K562 (cell line): ENCODE measurements at regions not wholly inside any gene's neighbourhood (a gene's known extent, or its start where the extent isn't known, plus 50 kb on each side); places are given as distances from the start of the nearest gene placed in this dataset.

ENCODE experiments used
- ATAC-seq: fragments of 200-7000 bp; cut with Tn5 transposase; 3 replicates; pipeline ENCODE4 v1.9.1; 2020; ENCODE audit warnings: moderate library complexity
- BruUV-seq: library from RNA; stranded (reverse); fragments of 400-500 nt; replicated peaks from 2 replicates; lab custom pipeline; 2021; lab: Mats Ljungman, UMichigan
- CTCF ChIA-PET: fragments of 300-600 bp; formaldehyde crosslinking; extraction: SDS; loops from one replicate; lab custom pipeline; 2021; ENCODE audit warnings: low intra/inter-chr PET ratio; lab: Yijun Ruan, JAX
- POLR2A ChIA-PET: fragments of 300-600, 350-650 bp; sonication (Branson Sonifier 250); formaldehyde crosslinking; extraction: SDS; loops from one replicate; lab custom pipeline; 2021; ENCODE audit warnings: antibody characterized with exemption, inconsistent platforms; lab: Yijun Ruan, JAX
- DNase-seq, 4 experiments: peaks; one replicate each; pipeline versions ENCODE4 v3.0.0 to v3.0.0-alpha.2; 2011 to 2018; ENCODE audit warnings: low spot score in 3 of 4, mixed read lengths in 3 of 4; ENCODE audit errors: extremely low read depth in 1 of 4
- FAIRE-seq: peaks from 2 replicates; lab custom pipeline; 2011; peaks lifted over from hg19 to GRCh38; lab: Jason Lieb, UNC
- H2AFZ ChIP-seq: 2 replicates; pipeline ENCODE4 v1.6.0; 2011; ENCODE audit warnings: low read depth, low read length, control low read depth, inconsistent platforms
- H3K27ac ChIP-seq: fragments of 200-600 bp; 3 replicates; pipeline ENCODE4 v1.8.0; 2011; ENCODE audit warnings: low read depth, mild to moderate bottlenecking, control low read depth, inconsistent platforms, low read length, moderate library complexity, mixed read lengths; ENCODE audit errors: extremely low read depth
- H3K27me3 ChIP-seq, 2 experiments: fragments of 300-600 bp in 1 of 2; 2 replicates in 1 of 2; 3 replicates in 1 of 2; pipeline versions ENCODE4 v1.6.0 to v1.8.0; 2011; ENCODE audit warnings: inconsistent platforms in 2 of 2, low read length in 2 of 2, mild to moderate bottlenecking in 1 of 2, mixed read lengths in 1 of 2, moderate library complexity in 1 of 2; ENCODE audit not compliant: control insufficient read depth in 2 of 2, insufficient read depth in 2 of 2
- H3K36me3 ChIP-seq: fragments of 300-600 bp; 3 replicates; pipeline ENCODE4 v1.8.0; 2011; ENCODE audit warnings: mild to moderate bottlenecking, low read length, inconsistent platforms; ENCODE audit not compliant: control insufficient read depth, insufficient read depth
- H3K4me1 ChIP-seq, 2 experiments: fragments of 200-600 bp in 1 of 2; replicated peaks in 1 of 2; 2 replicates in 1 of 2; 3 replicates in 1 of 2; pipeline versions ENCODE4 v1.5.1 to v1.8.0; 2011; ENCODE audit warnings: inconsistent platforms in 2 of 2, low read length in 2 of 2, mild to moderate bottlenecking in 1 of 2, mixed read lengths in 1 of 2, moderate library complexity in 1 of 2; ENCODE audit not compliant: control insufficient read depth in 2 of 2, insufficient read depth in 2 of 2
- H3K4me2 ChIP-seq: 2 replicates; pipeline ENCODE4 v1.6.1; 2011; ENCODE audit warnings: low read length, control low read depth, inconsistent platforms, mixed read lengths; ENCODE audit not compliant: insufficient read depth
- H3K4me3 ChIP-seq: fragments of 200-600 bp; sonication (generic), shearing (Covaris generic); 2 replicates; pipeline ENCODE4 v1.5.1; 2016; ENCODE audit warnings: control low read depth, inconsistent platforms
- H3K79me2 ChIP-seq: fragments of 200-600 bp; 3 replicates; pipeline ENCODE4 v1.8.0; 2011; ENCODE audit warnings: low read length, inconsistent platforms; ENCODE audit not compliant: control insufficient read depth, insufficient read depth
- H3K9ac ChIP-seq, 2 experiments: 2 replicates each; pipeline versions ENCODE4 v1.6.0 to v1.6.1; 2011; ENCODE audit warnings: low read depth in 2 of 2, low read length in 2 of 2, control low read depth in 1 of 2, inconsistent platforms in 1 of 2, mild to moderate bottlenecking in 1 of 2, mixed read lengths in 1 of 2; ENCODE audit not compliant: insufficient read depth in 1 of 2
- H3K9me1 ChIP-seq: one replicate; pipeline ENCODE4 v1.6.0; 2011; ENCODE audit warnings: inconsistent platforms, mild to moderate bottlenecking, low read length, moderate library complexity; ENCODE audit not compliant: control insufficient read depth, insufficient read depth
- H3K9me3 ChIP-seq: replicated peaks from 2 replicates; pipeline ENCODE4 v1.5.1; 2011; ENCODE audit warnings: low read depth, low read length, inconsistent platforms; ENCODE audit not compliant: control insufficient read depth, insufficient read depth
- H4K20me1 ChIP-seq: replicated peaks from 2 replicates; pipeline ENCODE4 v1.6.1; 2011; ENCODE audit warnings: low read length, inconsistent platforms, mixed read lengths; ENCODE audit not compliant: control insufficient read depth, insufficient read depth
- HDAC3 ChIP-seq: fragments of 450-650 bp; IDR thresholded peaks from 2 replicates; pipeline ENCODE4 v1.6.1; 2018; ENCODE audit warnings: borderline replicate concordance, mild to moderate bottlenecking, moderate library complexity; ENCODE audit not compliant: partially characterized antibody
- HMGXB4 ChIP-seq: sonication (generic); formaldehyde crosslinking; IDR thresholded peaks from 2 replicates; pipeline ENCODE4 v1.8.1; 2023; ENCODE audit warnings: mild to moderate bottlenecking, missing genetic modification reagents
- POLR2G ChIP-seq: fragments of 200-400 bp; formaldehyde crosslinking; IDR thresholded peaks from 2 replicates; pipeline ENCODE4 v1.6.1; 2017; ENCODE audit warnings: low read depth, mild to moderate bottlenecking, antibody characterized with exemption, low read length, moderate library complexity
- RBM15 ChIP-seq: fragments of 200-400 bp; formaldehyde crosslinking; IDR thresholded peaks from 2 replicates; pipeline ENCODE4 v1.6.1; 2018; ENCODE audit warnings: mild to moderate bottlenecking, low read length, moderate library complexity; ENCODE audit not compliant: insufficient read depth
- SAP30 ChIP-seq: fragments of 200-600 bp; sonication (generic); IDR thresholded peaks from 2 replicates; pipeline ENCODE4 v1.6.1; 2012; ENCODE audit warnings: borderline replicate concordance, low read depth, mild to moderate bottlenecking, moderate library complexity, low read length, control low read depth, inconsistent platforms; ENCODE audit not compliant: insufficient read depth, poor library complexity, severe bottlenecking
- TRIM24 ChIP-seq, 2 experiments: fragments of 450-650 bp; IDR thresholded peaks; 2 replicates each; pipeline ENCODE4 v1.6.1; 2016
- ZNF511 ChIP-seq: sonication (generic); formaldehyde crosslinking; IDR thresholded peaks from 2 replicates; pipeline ENCODE4 v1.8.0; 2022; ENCODE audit warnings: mild to moderate bottlenecking, missing genetic modification reagents
- WGBS: fragments of 100-300 bp; shearing (Covaris generic); methylation state at CpG from one replicate; pipeline ENCODE4 v1.1.6; 2016; ENCODE audit warnings: low coverage, mixed read lengths; ENCODE audit not compliant: insufficient coverage; ENCODE audit errors: missing lambda C conversion rate; 5-methylcytosine and 5-hydroxymethylcytosine counted together
- in situ Hi-C: fragments of 300-500 bp; cut with MboI; formaldehyde crosslinking; loops from 4 replicates; pipeline ENCODE4 v1.15.0; 2018; ENCODE audit warnings: inconsistent platforms, mixed read lengths
- intact Hi-C: fragments of 100-400 bp; cut with micrococcal nuclease; formaldehyde crosslinking; loops from 2 replicates; pipeline ENCODE4 v1.14.2; 2022
- TF ChIP-seq, protein P1 (sequence below), 2 experiments: fragments of 450-650 bp; formaldehyde crosslinking in 1 of 2; IDR thresholded peaks; 2 replicates each; pipeline versions ENCODE4 v1.4.0 to v1.6.1; 2014 to 2020; ENCODE audit warnings: mild to moderate bottlenecking in 2 of 2, borderline replicate concordance in 1 of 2, low read depth in 1 of 2
- TF ChIP-seq, protein P2 (sequence below): fragments of 450-650 bp; conservative IDR thresholded peaks from 2 replicates; pipeline ENCODE4 v1.6.1; 2016; ENCODE audit warnings: missing genetic modification characterization, low read depth, mild to moderate bottlenecking, missing compliant biosample characterization, moderate library complexity

- intact Hi-C loops (no loop called here), in situ Hi-C loops (no loop called here)
- Histone ChIP-seq H3K9me3 (no peaks in the 10 kb centered on the region), H3K9ac (peak overlapping the region; percentile 43 to 86; a peak in 3 of 4 replicates), H3K4me2 (peak overlapping the region; percentile 70), H2AFZ (peak overlapping the region; percentile 95), H3K79me2 (no peaks in the 10 kb centered on the region), H3K4me3 (no peak overlapping the region), H3K36me3 (no peaks in the 10 kb centered on the region), H3K4me1 (peaks cover 14 to 27% of the 10 kb centered on the region in 2 experiments), H4K20me1 (no peaks in the 10 kb centered on the region), H3K27me3 (no peaks in the 10 kb centered on the region), H3K27ac (peak overlapping the region; percentile 75; the same call in 2 of the 3 replicates), H3K9me1 (no peaks in the 10 kb centered on the region)
- DNase-seq, result peak; percentile 91 to 94 (median 92)
- peak; percentile 90 for ATAC-seq
- peak; percentile 60 for FAIRE-seq
- ChIA-PET POLR2A (no interaction called here), CTCF (no interaction called here)
- no TSS peak for BruUV-seq
- WGBS, result under 1% methylated on average over 16 of the region's 37 CpGs
- TF ChIP-seq SAP30 (no peak), HMGXB4 (CRISPR knock-in tag) (no peak), RBM15 (no peak), HDAC3 (no peak), ZNF511 (no peak), TRIM24 (IDR thresholded peaks at IDR 0.05) (no peak), POLR2G (peak; percentile 76)
- TF ChIP-seq, protein P1, sequence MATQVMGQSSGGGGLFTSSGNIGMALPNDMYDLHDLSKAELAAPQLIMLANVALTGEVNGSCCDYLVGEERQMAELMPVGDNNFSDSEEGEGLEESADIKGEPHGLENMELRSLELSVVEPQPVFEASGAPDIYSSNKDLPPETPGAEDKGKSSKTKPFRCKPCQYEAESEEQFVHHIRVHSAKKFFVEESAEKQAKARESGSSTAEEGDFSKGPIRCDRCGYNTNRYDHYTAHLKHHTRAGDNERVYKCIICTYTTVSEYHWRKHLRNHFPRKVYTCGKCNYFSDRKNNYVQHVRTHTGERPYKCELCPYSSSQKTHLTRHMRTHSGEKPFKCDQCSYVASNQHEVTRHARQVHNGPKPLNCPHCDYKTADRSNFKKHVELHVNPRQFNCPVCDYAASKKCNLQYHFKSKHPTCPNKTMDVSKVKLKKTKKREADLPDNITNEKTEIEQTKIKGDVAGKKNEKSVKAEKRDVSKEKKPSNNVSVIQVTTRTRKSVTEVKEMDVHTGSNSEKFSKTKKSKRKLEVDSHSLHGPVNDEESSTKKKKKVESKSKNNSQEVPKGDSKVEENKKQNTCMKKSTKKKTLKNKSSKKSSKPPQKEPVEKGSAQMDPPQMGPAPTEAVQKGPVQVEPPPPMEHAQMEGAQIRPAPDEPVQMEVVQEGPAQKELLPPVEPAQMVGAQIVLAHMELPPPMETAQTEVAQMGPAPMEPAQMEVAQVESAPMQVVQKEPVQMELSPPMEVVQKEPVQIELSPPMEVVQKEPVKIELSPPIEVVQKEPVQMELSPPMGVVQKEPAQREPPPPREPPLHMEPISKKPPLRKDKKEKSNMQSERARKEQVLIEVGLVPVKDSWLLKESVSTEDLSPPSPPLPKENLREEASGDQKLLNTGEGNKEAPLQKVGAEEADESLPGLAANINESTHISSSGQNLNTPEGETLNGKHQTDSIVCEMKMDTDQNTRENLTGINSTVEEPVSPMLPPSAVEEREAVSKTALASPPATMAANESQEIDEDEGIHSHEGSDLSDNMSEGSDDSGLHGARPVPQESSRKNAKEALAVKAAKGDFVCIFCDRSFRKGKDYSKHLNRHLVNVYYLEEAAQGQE (IDR thresholded peaks at IDR 0.05; ENCODE audit: borderline replicate concordance), result peak; percentile 8; the same call in 1 of the 2 replicates
- TF ChIP-seq, protein P1 (CRISPR knock-in tag; IDR thresholded peaks at IDR 0.05; ENCODE audit: low read depth), result no peak
- TF ChIP-seq, protein P2, sequence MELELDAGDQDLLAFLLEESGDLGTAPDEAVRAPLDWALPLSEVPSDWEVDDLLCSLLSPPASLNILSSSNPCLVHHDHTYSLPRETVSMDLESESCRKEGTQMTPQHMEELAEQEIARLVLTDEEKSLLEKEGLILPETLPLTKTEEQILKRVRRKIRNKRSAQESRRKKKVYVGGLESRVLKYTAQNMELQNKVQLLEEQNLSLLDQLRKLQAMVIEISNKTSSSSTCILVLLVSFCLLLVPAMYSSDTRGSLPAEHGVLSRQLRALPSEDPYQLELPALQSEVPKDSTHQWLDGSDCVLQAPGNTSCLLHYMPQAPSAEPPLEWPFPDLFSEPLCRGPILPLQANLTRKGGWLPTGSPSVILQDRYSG (tag), result no peak
Observed at GRCh38 chr10:31133792-31134310, 102.2 kb upstream of the ZNF438 start.
